Gastroesophageal sphincter (tissue), 3 donors: ENCODE measurements at regions not wholly inside any gene's neighbourhood (a gene's known extent, or its start where the extent isn't known, plus 50 kb on each side); places are given as distances from the start of the nearest gene placed in this dataset.
"Not testable (repeated sequence)": the region's sequence is repeated elsewhere in the genome, so short reads cannot be mapped to it uniquely, and the experiment has no call there.

Experiments
- CTCF ChIP-seq, 4 experiments: fragments of 200-600 bp in 2 of 4; fragments of 450-650 bp in 2 of 4; sonication (generic) in 1 of 4; IDR thresholded peaks; one replicate each; pipeline ENCODE4 v1.5.1; 2017 to 2019; ENCODE audit warnings: antibody characterized with exemption in 4 of 4, mild to moderate bottlenecking in 2 of 4, moderate library complexity in 2 of 4
- POLR2A ChIP-seq, 2 donors: fragments of 450-650 bp; IDR thresholded peaks; one replicate each; pipeline ENCODE4 v1.6.1; 2017; ENCODE audit warnings: antibody characterized with exemption in 2 of 2, mild to moderate bottlenecking in 2 of 2, moderate library complexity in 1 of 2
- POLR2AphosphoS5 ChIP-seq: sonication (generic); formaldehyde crosslinking; IDR thresholded peaks from one replicate; pipeline ENCODE4 v1.6.1; 2017; ENCODE audit warnings: antibody characterized with exemption

GRCh38 chr2:153246636-153247035, 231.9 kb downstream of the RPRM start:
- TF ChIP-seq CTCF (IDR thresholded peaks at IDR 0.05); POLR2AphosphoS5; POLR2A (IDR thresholded peaks at IDR 0.05): not testable (repeated sequence)
